Cerebellar cortex (tissue), 1 donor: ENCODE measurements at regions not wholly inside any gene's neighbourhood (a gene's known extent, or its start where the extent isn't known, plus 50 kb on each side); places are given as distances from the start of the nearest gene placed in this dataset.

ENCODE experiments used
- DNase-seq: peaks from one replicate; pipeline ENCODE4 v3.0.0-alpha.2; 2015; ENCODE audit warnings: low spot score

DNA sequence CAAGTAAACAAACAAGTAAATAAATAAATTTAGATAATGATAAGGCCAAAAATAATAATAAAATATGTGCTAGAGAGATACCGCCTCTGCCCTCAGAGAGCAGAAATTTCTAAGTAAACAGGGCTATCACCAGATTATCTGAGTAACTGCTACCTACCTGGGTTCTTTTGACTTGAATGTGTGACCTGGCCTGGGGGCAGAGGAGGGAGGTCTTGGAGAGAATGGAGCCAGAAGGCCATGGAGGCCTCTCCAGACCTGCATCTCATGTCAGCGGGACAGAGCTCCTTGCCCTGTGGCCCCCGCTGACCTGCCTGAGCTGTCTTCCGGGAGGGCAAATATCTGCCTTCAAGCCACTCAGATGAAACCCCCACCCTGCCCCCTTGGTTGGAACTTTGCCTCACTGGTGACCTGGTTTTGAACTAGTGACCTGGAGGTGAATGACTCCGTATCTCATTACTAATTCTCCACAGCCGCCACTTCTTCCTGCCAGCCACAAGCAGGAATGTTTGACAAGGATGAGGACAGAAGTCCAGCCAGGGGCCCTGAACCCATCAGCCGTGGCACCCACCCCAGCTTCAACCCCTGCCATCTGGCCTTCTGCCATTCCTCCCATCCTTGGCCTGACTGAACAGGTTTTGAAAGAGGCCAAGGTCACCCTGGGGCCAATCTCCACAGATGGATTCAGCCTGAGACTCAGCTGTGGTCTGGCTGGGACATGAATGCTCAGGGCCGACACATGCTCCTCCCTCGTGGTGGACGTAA lies 86.8 kb upstream of the PARP11 start:
- DNase-seq: no peak

DNA sequence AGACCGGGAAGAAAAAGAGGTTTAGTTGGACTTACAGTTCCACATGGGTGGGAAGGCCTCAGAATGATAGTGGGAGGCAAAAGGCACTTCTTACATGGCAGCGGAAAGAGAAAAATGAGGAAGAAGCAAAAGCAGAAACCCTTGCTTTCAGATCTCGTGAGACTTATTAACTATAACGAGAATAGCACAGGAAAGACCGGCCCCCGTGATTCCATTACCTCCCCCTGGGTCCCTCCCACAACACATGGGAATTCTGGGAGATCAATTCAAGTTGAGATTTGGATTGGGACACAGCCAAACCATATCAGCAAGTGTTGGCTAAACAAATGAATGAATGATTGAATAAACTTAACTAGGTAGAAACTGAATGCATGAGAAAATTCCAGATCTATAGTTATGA lies 85.3 kb upstream of the PARP11 start:
- DNase-seq: no peak

DNA sequence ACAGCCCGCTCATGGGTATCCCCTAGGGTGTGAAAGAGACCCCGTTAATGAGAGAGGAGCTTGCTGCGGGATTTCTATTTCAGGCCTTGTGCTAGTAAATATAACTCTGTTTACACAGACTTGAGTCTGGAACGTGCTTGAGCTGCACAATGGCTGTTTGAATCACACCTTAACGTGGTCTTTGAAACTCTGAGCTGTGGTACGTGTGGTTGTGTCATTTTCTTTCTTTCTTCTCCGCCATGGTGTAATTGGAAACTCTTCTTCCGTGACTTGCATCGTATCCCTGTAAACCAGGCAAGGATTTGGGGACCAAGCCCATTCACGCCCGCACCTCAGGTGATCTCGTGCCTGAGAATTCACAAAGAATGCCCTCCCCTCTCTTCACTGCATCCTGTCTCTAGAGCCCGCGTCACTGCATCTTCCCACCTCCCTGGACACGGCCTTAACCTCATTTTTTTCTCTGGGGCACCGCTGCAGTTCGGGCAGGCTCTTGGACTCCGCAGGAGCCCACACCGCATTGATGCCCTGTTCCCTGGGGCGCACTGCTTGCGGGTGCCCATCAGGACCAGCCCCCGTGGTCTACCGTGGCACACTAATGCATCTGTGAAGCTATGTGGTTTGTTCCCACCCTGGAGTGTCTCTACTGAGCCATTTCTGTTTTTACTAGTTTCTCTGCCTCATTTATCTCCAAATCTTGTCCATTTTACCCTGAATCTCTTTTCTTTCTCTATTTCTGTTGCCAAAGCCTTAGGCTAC lies 78.4 kb upstream of the PARP11 start:
- DNase-seq: no peak

- no peak for DNase-seq
Measured at GRCh38 chr12:3950714-3951320, 77.6 kb upstream of the PARP11 start.

GRCh38 chr12:3947781-3948180 lies 74.6 kb upstream of the PARP11 start:
- DNase-seq: no peak

- DNase-seq: no peak
Measured at GRCh38 chr12:3945671-3946070, 72.5 kb upstream of the PARP11 start.

GRCh38 chr12:3944620-3945019 lies 71.4 kb upstream of the PARP11 start:
- no peak for DNase-seq

DNA sequence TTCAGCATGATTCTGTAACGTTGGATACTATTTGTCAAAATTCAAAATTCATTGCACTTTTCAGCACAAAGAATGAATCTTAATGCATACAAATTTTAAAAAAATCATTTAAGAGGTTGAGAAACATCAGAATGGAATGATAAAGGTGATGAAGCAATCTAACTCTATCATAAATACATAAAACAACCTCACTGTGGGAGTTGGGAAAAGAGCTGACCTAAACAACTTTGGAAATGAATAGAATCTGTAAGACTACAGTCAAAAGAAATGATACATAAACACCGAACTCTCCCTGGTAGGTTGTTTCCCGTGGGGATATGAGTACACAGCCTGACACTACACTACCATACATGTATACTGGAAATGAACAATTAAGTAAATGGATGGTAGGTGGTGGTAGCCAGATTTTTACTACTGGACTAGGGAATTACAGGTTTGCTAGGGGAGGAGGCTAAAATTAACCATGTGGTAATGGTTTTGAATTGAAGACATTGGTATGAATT lies 64.9 kb upstream of the PARP11 start:
- DNase-seq: no peak

- DNase-seq: no peak
Measured at GRCh38 chr12:3935078-3935477, 61.9 kb upstream of the PARP11 start.

GRCh38 chr12:3933819-3934192 lies 60.6 kb upstream of the PARP11 start:
- DNase-seq: no peak

DNA sequence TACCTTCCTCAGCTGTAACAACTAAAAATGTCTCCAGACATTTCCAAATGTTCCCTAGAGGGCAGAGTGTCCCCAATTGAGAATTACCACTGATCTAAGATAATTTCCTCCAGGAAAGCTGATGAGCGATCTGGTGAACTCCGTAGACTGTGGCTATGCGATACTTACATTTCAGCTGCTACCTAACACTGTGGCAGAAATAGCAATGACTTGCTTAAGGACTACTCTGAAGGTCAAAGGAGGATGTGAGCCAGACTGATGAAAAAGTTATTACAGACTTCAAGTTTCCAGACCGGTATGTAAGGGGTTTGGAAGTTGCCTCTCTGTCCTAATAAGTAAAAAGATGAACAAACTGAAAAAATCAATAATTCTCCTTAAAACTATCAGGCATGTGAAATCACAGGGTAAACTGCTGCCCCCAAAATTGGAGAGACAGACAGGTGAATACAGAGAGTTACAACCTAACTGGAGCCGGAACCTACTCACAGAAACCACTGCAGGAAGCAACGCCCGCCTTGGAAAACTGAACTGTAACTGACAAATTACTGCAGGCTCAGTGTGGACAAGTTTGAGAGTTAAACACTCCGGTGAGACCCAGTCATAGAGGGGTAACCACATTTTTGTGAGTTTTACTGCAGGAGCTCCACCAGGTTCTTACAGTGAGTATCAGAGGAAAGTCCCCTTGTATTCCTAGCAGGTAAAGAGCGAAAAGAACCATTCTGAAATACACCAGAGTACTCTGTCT lies 60.0 kb upstream of the PARP11 start:
- no peak for DNase-seq

DNA sequence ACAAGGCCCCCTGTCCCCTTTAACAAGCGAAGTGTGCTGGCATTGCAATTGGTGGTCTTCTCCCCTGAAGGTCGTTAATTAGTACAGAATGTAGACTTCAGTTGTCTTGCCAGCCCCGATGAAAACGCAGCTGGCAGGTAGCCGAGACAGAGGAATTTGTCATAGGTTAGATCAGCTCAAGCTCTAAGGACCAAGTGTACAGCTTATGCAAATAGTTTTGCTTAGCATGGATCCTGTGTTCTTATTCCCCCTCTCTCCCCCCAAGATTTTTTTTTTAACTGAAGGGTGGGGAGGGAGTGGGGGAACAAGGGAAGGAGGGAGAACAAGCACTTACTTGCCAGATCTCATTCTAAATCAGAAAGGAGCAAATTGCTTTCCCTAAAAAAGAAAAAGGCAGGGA lies 58.6 kb upstream of the PARP11 start:
- no peak for DNase-seq

- no peak for DNase-seq
Measured at GRCh38 chr12:3931206-3931605, 58.0 kb upstream of the PARP11 start.

GRCh38 chr12:3929875-3930615 lies 56.8 kb upstream of the PARP11 start:
- DNase-seq: no peak

- DNase-seq: no peak
Measured at GRCh38 chr12:3928538-3929184, 55.5 kb upstream of the PARP11 start.

GRCh38 chr12:3925621-3926020 lies 52.4 kb upstream of the PARP11 start:
- no peak for DNase-seq

- DNase-seq: no peak
Measured at GRCh38 chr12:3924761-3925160, 51.6 kb upstream of the PARP11 start.

DNA sequence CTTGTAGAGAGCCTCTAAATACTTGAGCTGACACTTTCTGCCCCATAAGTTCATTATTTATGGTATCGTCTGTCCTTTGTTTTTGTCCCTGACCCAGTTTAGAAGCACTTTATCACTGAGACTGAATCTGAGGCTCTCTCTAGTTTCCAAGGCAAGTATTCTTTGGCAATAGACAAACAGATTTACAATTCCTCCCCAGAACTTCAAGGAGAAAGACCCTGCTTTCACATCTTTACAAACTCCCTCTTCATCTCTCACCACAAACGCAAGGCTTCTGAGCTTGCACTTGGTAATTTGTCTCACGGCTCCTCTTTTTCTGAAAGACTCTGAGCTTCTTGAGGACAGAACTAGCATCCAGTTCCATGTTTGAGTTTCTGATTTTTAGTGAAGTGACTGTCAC lies 49.8 kb upstream of the PARP11 start:
- no peak for DNase-seq
